BLaER1 treated with 17β-estradiol and CSF1 and Interleukin-3, amounts not matched to agents 10 nM and 100 nM (cell line): ENCODE measurements at regions not wholly inside any gene's neighbourhood (a gene's known extent, or its start where the extent isn't known, plus 50 kb on each side); places are given as distances from the start of the nearest gene placed in this dataset.
"Not testable (repeated sequence)": the region's sequence is repeated elsewhere in the genome, so short reads cannot be mapped to it uniquely, and the experiment has no call there.

ENCODE experiments used
- H3K27ac ChIP-seq, 11 experiments: shearing (Covaris generic); formaldehyde crosslinking; 2 replicates each; pipeline ENCODE4 v1.8.1; 2022
- H3K27me3 ChIP-seq, 11 experiments: shearing (Covaris generic); formaldehyde crosslinking; 2 replicates each; pipeline ENCODE4 v1.8.1; 2022
- H3K36me3 ChIP-seq, 11 experiments: shearing (Covaris generic); formaldehyde crosslinking; 2 replicates each; pipeline ENCODE4 v1.8.1; 2022
- H3K4me1 ChIP-seq, 10 experiments: shearing (Covaris generic); formaldehyde crosslinking; 2 replicates each; pipeline ENCODE4 v1.8.1; 2022
- H3K4me2 ChIP-seq, 11 experiments: shearing (Covaris generic); formaldehyde crosslinking; 2 replicates each; pipeline ENCODE4 v1.8.1; 2022
- H3K4me3 ChIP-seq, 10 experiments: shearing (Covaris generic); formaldehyde crosslinking; 2 replicates each; pipeline ENCODE4 v1.8.1; 2022
- H3K9ac ChIP-seq, 11 experiments: shearing (Covaris generic); formaldehyde crosslinking; 2 replicates each; pipeline ENCODE4 v1.8.1; 2022
- H3K9me3 ChIP-seq, 11 experiments: shearing (Covaris generic); formaldehyde crosslinking; replicated peaks in 1 of 11; 2 replicates each; pipeline ENCODE4 v1.8.1; 2022
- H4K20me1 ChIP-seq, 11 experiments: shearing (Covaris generic); formaldehyde crosslinking; 2 replicates each; pipeline ENCODE4 v1.8.1; 2022
- Cebpa-rat ChIP-seq, 11 experiments: shearing (Covaris generic); IDR thresholded peaks; 2 replicates each; pipeline ENCODE4 v1.8.1; 2022

GRCh38 chr5:174937201-174938123 lies 213.1 kb downstream of the MSX2 start:
- Histone ChIP-seq H3K27me3 (no peaks in the 10 kb centered on the region), H3K9me3 (peaks cover 0 to 8% (median 0%) of the 10 kb centered on the region in 11 experiments; a peak in 1 of 22 replicates), H3K9ac (no peak overlapping the region), H3K27ac (no peak overlapping the region), H3K36me3 (no peaks in the 10 kb centered on the region), H3K4me2 (no peak overlapping the region), H3K4me1 (peaks cover 0 to 7% (median 0%) of the 10 kb centered on the region in 10 experiments; a peak in 1 of 20 replicates), H4K20me1 (no peaks in the 10 kb centered on the region), H3K4me3 (no peak overlapping the region)
- TF ChIP-seq Cebpa-rat (IDR thresholded peaks at IDR 0.05), result no peak

DNA sequence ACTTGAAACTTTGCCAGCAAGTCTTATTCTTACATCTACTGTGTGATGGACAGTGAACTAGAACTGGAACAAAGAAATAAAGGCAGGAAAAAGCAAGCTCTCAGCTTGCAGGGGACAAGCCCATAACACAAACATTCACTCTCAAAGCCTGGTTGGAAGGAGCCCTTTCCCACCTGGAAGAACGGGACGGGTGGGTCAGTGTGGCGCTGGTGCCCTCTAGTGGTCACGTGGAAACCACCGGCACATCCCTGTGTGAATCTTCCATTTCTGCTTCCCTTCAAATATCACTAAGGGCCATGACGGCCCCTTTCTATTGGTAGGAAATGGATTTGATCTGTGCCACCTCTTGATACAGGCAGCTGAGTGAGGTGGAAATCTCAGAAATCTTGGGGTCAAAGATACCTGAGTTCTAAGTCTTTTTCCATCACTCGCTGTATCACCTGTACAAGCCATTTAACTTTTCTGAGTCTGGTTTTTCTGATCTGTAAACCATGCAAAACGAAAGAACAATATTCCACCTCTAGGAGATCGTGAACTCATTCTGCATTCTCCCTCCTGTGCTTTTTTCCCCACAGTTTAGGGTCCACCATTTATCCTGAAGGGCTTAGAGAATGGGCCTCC lies 211.6 kb downstream of the MSX2 start:
- Histone ChIP-seq H3K4me3 (no peak overlapping the region), H3K4me2 (no peak overlapping the region), H3K27me3 (no peaks in the 10 kb centered on the region), H4K20me1 (no peaks in the 10 kb centered on the region), H3K9ac (no peak overlapping the region), H3K36me3 (no peaks in the 10 kb centered on the region), H3K27ac (no peak overlapping the region), H3K9me3 (peaks cover 0 to 8% (median 0%) of the 10 kb centered on the region in 11 experiments; a peak in 1 of 22 replicates), H3K4me1 (peaks cover 0 to 2% (median 0%) of the 10 kb centered on the region in 10 experiments; a peak in 1 of 20 replicates)
- TF ChIP-seq Cebpa-rat (IDR thresholded peaks at IDR 0.05), result no peak

DNA sequence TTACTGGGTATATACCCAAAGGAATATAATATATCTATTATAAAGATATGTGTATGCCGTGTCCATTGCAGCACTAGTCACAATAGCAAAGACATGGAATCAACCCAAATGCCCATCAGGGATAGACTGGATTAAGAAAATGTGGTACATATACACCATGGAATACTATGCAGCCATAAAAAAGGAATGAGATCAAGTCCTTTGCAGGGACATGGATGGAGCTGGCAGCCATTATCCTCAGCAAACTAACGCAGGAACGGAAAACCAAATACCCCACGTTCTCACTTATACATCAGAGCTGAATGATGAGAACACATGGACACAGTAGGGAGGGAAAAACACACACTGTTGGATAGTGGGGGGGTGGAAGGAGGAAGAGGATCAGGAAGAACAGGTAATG lies 206.7 kb downstream of the MSX2 start:
- H3K27me3 ChIP-seq, H3K4me1 ChIP-seq, H3K36me3 ChIP-seq, H3K4me2 ChIP-seq, H3K27ac ChIP-seq, H4K20me1 ChIP-seq, H3K9me3 ChIP-seq, H3K4me3 ChIP-seq, H3K9ac ChIP-seq: not testable (repeated sequence)

GRCh38 chr5:174925586-174925985 lies 201.2 kb downstream of the MSX2 start:
- Histone ChIP-seq H3K4me1 (no peaks in the 10 kb centered on the region), H3K9ac (no peak overlapping the region), H3K27ac (no peak overlapping the region), H3K36me3 (no peaks in the 10 kb centered on the region), H3K4me3 (no peak overlapping the region), H3K4me2 (no peak overlapping the region), H3K9me3 (no peaks in the 10 kb centered on the region), H3K27me3 (no peaks in the 10 kb centered on the region), H4K20me1 (no peaks in the 10 kb centered on the region)
- TF ChIP-seq Cebpa-rat (IDR thresholded peaks at IDR 0.05), result no peak

GRCh38 chr5:174922955-174923354 lies 198.6 kb downstream of the MSX2 start:
- Histone ChIP-seq H3K27me3 (no peaks in the 10 kb centered on the region), H3K9me3 (no peaks in the 10 kb centered on the region), H3K4me2 (no peak overlapping the region), H4K20me1 (no peaks in the 10 kb centered on the region), H3K4me3 (no peak overlapping the region), H3K36me3 (no peaks in the 10 kb centered on the region), H3K9ac (no peak overlapping the region), H3K4me1 (no peaks in the 10 kb centered on the region), H3K27ac (no peak overlapping the region)
- no peak for TF ChIP-seq Cebpa-rat (IDR thresholded peaks at IDR 0.05)

- H3K27me3 ChIP-seq, result no peaks in the 10 kb centered on the region
- no peak overlapping the region for H3K9ac ChIP-seq
- TF ChIP-seq Cebpa-rat (IDR thresholded peaks at IDR 0.05), result no peak
- no peaks in the 10 kb centered on the region for H4K20me1 ChIP-seq
- no peaks in the 10 kb centered on the region for H3K4me1 ChIP-seq
- no peak overlapping the region for H3K4me3 ChIP-seq
- H3K4me2 ChIP-seq, result no peak overlapping the region
- no peak overlapping the region for H3K27ac ChIP-seq
- H3K9me3 ChIP-seq, result no peaks in the 10 kb centered on the region
- no peaks in the 10 kb centered on the region for H3K36me3 ChIP-seq
These were observed 196.6 kb downstream of the MSX2 start for GRCh38 chr5:174920906-174921550.

- H3K27ac ChIP-seq, result no peak overlapping the region
- no peak overlapping the region for H3K9ac ChIP-seq
- H3K27me3 ChIP-seq, result no peaks in the 10 kb centered on the region
- H3K9me3 ChIP-seq, result no peaks in the 10 kb centered on the region
- H3K4me3 ChIP-seq, result no peak overlapping the region
- no peaks in the 10 kb centered on the region for H3K4me1 ChIP-seq
- no peak for TF ChIP-seq Cebpa-rat (IDR thresholded peaks at IDR 0.05)
- no peaks in the 10 kb centered on the region for H4K20me1 ChIP-seq
- H3K4me2 ChIP-seq, result no peak overlapping the region
- no peaks in the 10 kb centered on the region for H3K36me3 ChIP-seq
These were observed 195.0 kb downstream of the MSX2 start for GRCh38 chr5:174919351-174919750.

GRCh38 chr5:174918655-174919054 lies 194.3 kb downstream of the MSX2 start:
- Histone ChIP-seq H3K9ac (no peak overlapping the region), H3K36me3 (no peaks in the 10 kb centered on the region), H3K4me2 (no peak overlapping the region), H3K27ac (no peak overlapping the region), H4K20me1 (no peaks in the 10 kb centered on the region), H3K4me3 (no peak overlapping the region), H3K4me1 (no peaks in the 10 kb centered on the region), H3K27me3 (no peaks in the 10 kb centered on the region), H3K9me3 (no peaks in the 10 kb centered on the region)
- TF ChIP-seq Cebpa-rat (IDR thresholded peaks at IDR 0.05), result no peak

DNA sequence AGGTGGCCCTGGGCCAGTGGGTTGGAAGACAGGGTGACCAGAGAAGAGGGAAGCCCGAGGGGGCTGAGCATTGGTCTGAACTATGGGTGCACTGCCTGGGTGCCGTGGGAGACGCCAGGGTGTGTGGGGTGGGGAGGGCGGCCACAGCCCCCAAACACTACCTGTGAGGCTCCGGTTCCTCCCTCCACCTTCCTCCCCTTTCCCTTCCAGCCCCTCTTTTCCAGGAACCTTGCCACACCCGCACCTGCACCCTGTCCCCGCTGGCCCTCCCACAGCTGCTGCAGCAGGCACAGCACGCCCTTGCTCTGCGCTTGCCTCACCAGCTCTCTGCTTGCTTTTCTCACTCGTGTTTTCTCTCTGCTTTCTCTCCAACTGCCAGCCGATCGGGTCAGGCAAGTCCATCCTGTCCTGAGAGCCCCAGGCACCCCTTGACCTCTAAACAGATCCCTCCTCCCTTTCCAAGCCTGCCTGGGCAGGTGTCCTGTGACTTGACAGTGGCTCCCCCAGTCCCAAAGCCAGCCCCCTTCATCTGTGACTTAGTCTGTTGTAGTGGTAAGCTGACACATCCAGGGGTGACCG lies 193.7 kb downstream of the MSX2 start:
- Histone ChIP-seq H3K4me3 (no peak overlapping the region), H3K27ac (no peak overlapping the region), H3K4me2 (no peak overlapping the region), H4K20me1 (no peaks in the 10 kb centered on the region), H3K4me1 (no peaks in the 10 kb centered on the region), H3K36me3 (no peaks in the 10 kb centered on the region), H3K9ac (no peak overlapping the region), H3K27me3 (no peaks in the 10 kb centered on the region), H3K9me3 (no peaks in the 10 kb centered on the region)
- no peak for TF ChIP-seq Cebpa-rat (IDR thresholded peaks at IDR 0.05)

GRCh38 chr5:174917435-174917834 lies 193.1 kb downstream of the MSX2 start:
- not testable (repeated sequence) for H3K4me2 ChIP-seq, H4K20me1 ChIP-seq, H3K4me3 ChIP-seq, H3K27me3 ChIP-seq, H3K27ac ChIP-seq, H3K9me3 ChIP-seq, H3K9ac ChIP-seq, H3K4me1 ChIP-seq, H3K36me3 ChIP-seq

GRCh38 chr5:174916924-174917323 lies 192.5 kb downstream of the MSX2 start:
- H3K9ac ChIP-seq, H3K4me2 ChIP-seq, H3K27ac ChIP-seq, H3K4me3 ChIP-seq, H4K20me1 ChIP-seq, H3K9me3 ChIP-seq, H3K27me3 ChIP-seq, H3K36me3 ChIP-seq, H3K4me1 ChIP-seq: not testable (repeated sequence)
